ENCODE measurements at regions not wholly inside any gene's neighbourhood (a gene's known extent, or its start where the extent isn't known, plus 50 kb on each side); places are given as distances from the start of the nearest gene placed in this dataset.

GRCh38 chr1:217186664-217187063, 444.2 kb downstream of the GPATCH2 start:
- Histone ChIP-seq H3K36me3 (no peaks in the 10 kb centered on the region), H3K4me1 (no peaks in the 10 kb centered on the region), H3K27me3 (no peaks in the 10 kb centered on the region), H3K4me3 (no peak overlapping the region), H3K9me3 (no peaks in the 10 kb centered on the region), H3K27ac (no peak overlapping the region)
- DNase-seq = no peak
- TF ChIP-seq POLR2A (IDR thresholded peaks at IDR 0.05) (no peak), CTCF (IDR thresholded peaks at IDR 0.05) (no peak)

DNA sequence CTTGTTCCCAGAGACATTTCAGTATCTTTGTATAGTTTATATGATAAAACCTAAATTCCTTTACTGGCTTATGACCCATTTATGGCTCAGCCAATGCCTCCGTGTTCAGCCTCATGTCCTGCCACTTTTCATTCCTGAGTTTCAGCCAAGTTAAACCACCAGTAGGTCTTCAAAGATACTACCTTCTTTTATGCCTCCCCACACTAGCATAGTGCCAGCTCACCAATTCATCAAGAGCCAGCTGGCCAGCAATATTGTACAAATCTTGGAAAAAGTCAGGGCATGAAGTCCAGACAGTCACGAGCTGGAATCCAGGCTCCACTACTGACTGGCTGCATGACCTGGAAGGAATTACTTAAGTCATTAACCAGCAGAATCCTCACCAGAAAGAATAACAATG, 446.0 kb downstream of the GPATCH2 start:
- H3K4me1 ChIP-seq = no peaks in the 10 kb centered on the region

DNA sequence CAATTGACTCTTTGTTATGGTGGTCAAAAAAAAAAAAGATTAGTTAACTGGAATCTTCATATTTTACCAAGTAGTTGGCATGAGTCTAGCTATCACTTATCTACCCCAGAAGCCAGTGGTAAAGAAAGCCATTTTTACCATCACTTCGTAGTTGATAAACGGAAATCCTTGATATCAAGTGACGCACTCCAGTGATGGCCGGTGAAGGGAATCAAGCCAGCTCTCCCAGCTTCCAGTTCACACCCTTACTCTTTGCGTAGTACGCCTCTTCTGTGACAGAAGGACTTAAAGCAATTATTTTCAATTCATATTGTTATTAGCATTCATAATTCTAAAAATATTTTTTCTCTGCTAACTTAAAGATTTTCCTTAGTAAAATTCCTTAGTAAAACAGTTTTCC, 447.9 kb downstream of the GPATCH2 start:
- DNase-seq = no peak
- H3K36me3 ChIP-seq = no peaks in the 10 kb centered on the region
- H3K9me3 ChIP-seq = no peaks in the 10 kb centered on the region
- no peak overlapping the region for H3K4me3 ChIP-seq
- TF ChIP-seq CTCF (IDR thresholded peaks at IDR 0.05) = no peak
- no peak for TF ChIP-seq POLR2A (IDR thresholded peaks at IDR 0.05)
- H3K27ac ChIP-seq = no peak overlapping the region
- no peaks in the 10 kb centered on the region for H3K4me1 ChIP-seq
- no peaks in the 10 kb centered on the region for H3K27me3 ChIP-seq

More for the DNA sequence above, 446.0 kb downstream of the GPATCH2 start:
- Histone ChIP-seq H3K27ac (no peak overlapping the region), H3K36me3 (no peaks in the 10 kb centered on the region), H3K4me3 (no peak overlapping the region), H3K27me3 (no peaks in the 10 kb centered on the region), H3K9me3 (no peaks in the 10 kb centered on the region)
- TF ChIP-seq POLR2A (IDR thresholded peaks at IDR 0.05) = no peak
- no peak for TF ChIP-seq CTCF (IDR thresholded peaks at IDR 0.05)
- no peak for DNase-seq

- H3K9me3 ChIP-seq = no peaks in the 10 kb centered on the region
- no peaks in the 10 kb centered on the region for H3K4me1 ChIP-seq
- no peak for DNase-seq
- no peaks in the 10 kb centered on the region for H3K36me3 ChIP-seq
- no peak for TF ChIP-seq CTCF (IDR thresholded peaks at IDR 0.05)
- no peak for TF ChIP-seq POLR2A (IDR thresholded peaks at IDR 0.05)
- no peak overlapping the region for H3K27ac ChIP-seq
- H3K4me3 ChIP-seq = no peak overlapping the region
- H3K27me3 ChIP-seq = no peaks in the 10 kb centered on the region
Observed at GRCh38 chr1:217181756-217182155, 449.1 kb downstream of the GPATCH2 start.

DNA sequence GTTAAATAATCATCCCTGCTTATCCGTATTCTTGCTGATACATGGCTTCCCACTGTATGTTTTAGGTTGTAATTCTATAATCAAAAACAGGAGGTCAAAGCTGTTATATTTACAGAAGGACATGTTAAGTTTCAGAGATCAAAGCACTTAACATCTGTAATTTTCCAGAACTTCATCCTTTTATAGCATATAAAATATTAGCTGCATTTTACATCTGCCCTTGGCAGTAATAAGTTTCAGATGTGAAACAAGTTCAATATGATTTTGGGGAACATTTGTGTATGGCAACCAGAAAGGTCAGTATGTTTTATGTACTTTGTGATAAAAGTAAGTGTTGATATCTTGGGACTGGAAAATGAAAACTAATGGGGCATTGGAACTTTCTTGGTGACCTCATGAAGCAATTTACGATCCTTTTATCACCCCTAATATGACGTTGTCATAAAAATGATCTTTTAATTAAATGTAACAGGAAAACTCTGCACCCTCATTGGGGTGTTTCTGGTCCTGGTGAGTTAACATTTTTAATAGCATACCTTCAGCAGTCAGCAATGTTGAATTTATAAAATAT, 449.6 kb downstream of the GPATCH2 start:
- no peaks in the 10 kb centered on the region for H3K27me3 ChIP-seq
- TF ChIP-seq CTCF (IDR thresholded peaks at IDR 0.05) (no peak), POLR2A (IDR thresholded peaks at IDR 0.05) (no peak)
- H3K36me3 ChIP-seq = no peaks in the 10 kb centered on the region
- H3K4me3 ChIP-seq = no peak overlapping the region
- H3K4me1 ChIP-seq = no peaks in the 10 kb centered on the region
- no peak for DNase-seq
- H3K9me3 ChIP-seq = no peaks in the 10 kb centered on the region
- no peak overlapping the region for H3K27ac ChIP-seq

GRCh38 chr1:217180443-217180842, 450.4 kb downstream of the GPATCH2 start:
- no peaks in the 10 kb centered on the region for H3K36me3 ChIP-seq
- H3K4me3 ChIP-seq = no peak overlapping the region
- no peaks in the 10 kb centered on the region for H3K4me1 ChIP-seq
- no peaks in the 10 kb centered on the region for H3K27me3 ChIP-seq
- H3K9me3 ChIP-seq = no peaks in the 10 kb centered on the region
- no peak overlapping the region for H3K27ac ChIP-seq
- no peak for DNase-seq
- TF ChIP-seq CTCF (IDR thresholded peaks at IDR 0.05) (no peak), POLR2A (IDR thresholded peaks at IDR 0.05) (no peak)
